Loucy (cell line): ENCODE measurements at regions not wholly inside any gene's neighbourhood (a gene's known extent, or its start where the extent isn't known, plus 50 kb on each side); places are given as distances from the start of the nearest gene placed in this dataset.
"Not testable (repeated sequence)": the region's sequence is repeated elsewhere in the genome, so short reads cannot be mapped to it uniquely, and the experiment has no call there.

ENCODE experiments used
- H2AFZ ChIP-seq: fragments of 200-600 bp; sonication (generic); 2 replicates; pipeline ENCODE4 v1.6.0; 2016; ENCODE audit warnings: antibody characterized with exemption, mild to moderate bottlenecking, low read length, moderate library complexity
- H3F3A ChIP-seq: fragments of 200-600 bp; 2 replicates; pipeline ENCODE4 v1.6.0; 2016; ENCODE audit warnings: antibody characterized with exemption, low read depth, mild to moderate bottlenecking
- H3K27me3 ChIP-seq: fragments of 200-600 bp; sonication (generic); 2 replicates; pipeline ENCODE4 v1.6.1; 2014; ENCODE audit warnings: low read length, mild to moderate bottlenecking; ENCODE audit not compliant: insufficient read depth, poor library complexity, severe bottlenecking
- H3K36me3 ChIP-seq: fragments of 200-600 bp; sonication (generic); 2 replicates; pipeline ENCODE4 v1.6.1; 2016; ENCODE audit warnings: low read length; ENCODE audit not compliant: insufficient read depth
- H3K4me1 ChIP-seq: fragments of 200-600 bp; sonication (generic); 2 replicates; pipeline ENCODE4 v1.5.1; 2014; ENCODE audit warnings: low read length, mild to moderate bottlenecking; ENCODE audit not compliant: insufficient read depth, poor library complexity, severe bottlenecking
- H3K4me2 ChIP-seq: fragments of 200-600 bp; sonication (generic); 2 replicates; pipeline ENCODE4 v1.6.0; 2014; ENCODE audit warnings: antibody characterized with exemption, low read length, low read depth, mild to moderate bottlenecking; ENCODE audit not compliant: poor library complexity, severe bottlenecking
- H3K4me3 ChIP-seq: fragments of 200-600 bp; sonication (generic); 2 replicates; pipeline ENCODE4 v1.5.1; 2014; ENCODE audit warnings: low read length, mild to moderate bottlenecking, mixed read lengths; ENCODE audit not compliant: poor library complexity, severe bottlenecking
- H3K79me2 ChIP-seq: fragments of 200-600 bp; sonication (generic); 2 replicates; pipeline ENCODE4 v1.6.1; 2014; ENCODE audit warnings: low read length; ENCODE audit not compliant: insufficient read depth
- H3K9ac ChIP-seq: fragments of 200-600 bp; sonication (generic); 2 replicates; pipeline ENCODE4 v1.6.0; 2014; ENCODE audit warnings: mild to moderate bottlenecking, low read depth, low read length, moderate library complexity; ENCODE audit not compliant: poor library complexity, severe bottlenecking
- H3K9me2 ChIP-seq: fragments of 200-600 bp; sonication (generic); replicated peaks from 2 replicates; pipeline ENCODE4 v1.6.1; 2016; ENCODE audit warnings: low read depth, low read length, mixed read lengths
- H3K9me3 ChIP-seq: fragments of 200-600 bp; sonication (generic); 2 replicates; pipeline ENCODE4 v1.6.1; 2014; ENCODE audit warnings: mild to moderate bottlenecking, antibody characterized with exemption, low read length, low read depth; ENCODE audit not compliant: insufficient read depth
- H4K20me1 ChIP-seq: fragments of 200-600 bp; sonication (generic); 2 replicates; pipeline ENCODE4 v1.6.0; 2014; ENCODE audit warnings: antibody characterized with exemption, low read length, mild to moderate bottlenecking; ENCODE audit not compliant: insufficient read depth, poor library complexity, severe bottlenecking
- EZH2phosphoT487 ChIP-seq: fragments of 200-600 bp; IDR thresholded peaks from 2 replicates; pipeline ENCODE4 v1.6.1; 2018; ENCODE audit warnings: antibody characterized with exemption, mild to moderate bottlenecking, moderate library complexity, borderline replicate concordance
- TF ChIP-seq, protein P1 (sequence below): fragments of 200-600 bp; sonication (generic); conservative IDR thresholded peaks from 2 replicates; pipeline ENCODE4 v1.5.1; 2014; ENCODE audit warnings: mild to moderate bottlenecking, antibody characterized with exemption, low read length

DNA sequence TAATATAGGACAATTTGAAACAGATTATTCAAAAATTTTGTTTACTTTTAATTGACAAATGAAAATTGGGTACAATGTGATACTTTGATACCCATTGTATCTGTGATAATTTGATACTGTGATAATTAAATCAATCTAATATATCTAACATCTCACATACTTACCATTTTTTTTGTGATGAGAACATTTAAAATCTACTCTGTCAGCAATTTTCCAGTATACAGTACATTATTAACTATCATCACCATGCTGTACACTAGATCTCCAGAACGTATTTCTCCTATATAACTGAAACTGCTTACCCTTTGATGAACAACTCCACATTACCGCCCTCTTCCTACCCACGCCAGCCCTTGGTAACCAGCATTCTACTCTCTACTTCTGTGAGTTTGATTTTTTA lies 139.7 kb upstream of the TFPI start:
- Histone ChIP-seq H3K4me2 (no peak overlapping the region), H3K79me2 (no peaks in the 10 kb centered on the region), H3K36me3 (no peaks in the 10 kb centered on the region), H3K9me3 (no peaks in the 10 kb centered on the region), H4K20me1 (no peaks in the 10 kb centered on the region), H3K9ac (no peak overlapping the region), H3K9me2 (no peaks in the 10 kb centered on the region), H3K4me1 (no peaks in the 10 kb centered on the region), H3K27me3 (no peaks in the 10 kb centered on the region), H2AFZ (no peak overlapping the region), H3F3A (no peaks in the 10 kb centered on the region), H3K4me3 (no peak overlapping the region)
- TF ChIP-seq EZH2phosphoT487, result no peak
- TF ChIP-seq, protein P1, sequence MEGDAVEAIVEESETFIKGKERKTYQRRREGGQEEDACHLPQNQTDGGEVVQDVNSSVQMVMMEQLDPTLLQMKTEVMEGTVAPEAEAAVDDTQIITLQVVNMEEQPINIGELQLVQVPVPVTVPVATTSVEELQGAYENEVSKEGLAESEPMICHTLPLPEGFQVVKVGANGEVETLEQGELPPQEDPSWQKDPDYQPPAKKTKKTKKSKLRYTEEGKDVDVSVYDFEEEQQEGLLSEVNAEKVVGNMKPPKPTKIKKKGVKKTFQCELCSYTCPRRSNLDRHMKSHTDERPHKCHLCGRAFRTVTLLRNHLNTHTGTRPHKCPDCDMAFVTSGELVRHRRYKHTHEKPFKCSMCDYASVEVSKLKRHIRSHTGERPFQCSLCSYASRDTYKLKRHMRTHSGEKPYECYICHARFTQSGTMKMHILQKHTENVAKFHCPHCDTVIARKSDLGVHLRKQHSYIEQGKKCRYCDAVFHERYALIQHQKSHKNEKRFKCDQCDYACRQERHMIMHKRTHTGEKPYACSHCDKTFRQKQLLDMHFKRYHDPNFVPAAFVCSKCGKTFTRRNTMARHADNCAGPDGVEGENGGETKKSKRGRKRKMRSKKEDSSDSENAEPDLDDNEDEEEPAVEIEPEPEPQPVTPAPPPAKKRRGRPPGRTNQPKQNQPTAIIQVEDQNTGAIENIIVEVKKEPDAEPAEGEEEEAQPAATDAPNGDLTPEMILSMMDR, result no peak

DNA sequence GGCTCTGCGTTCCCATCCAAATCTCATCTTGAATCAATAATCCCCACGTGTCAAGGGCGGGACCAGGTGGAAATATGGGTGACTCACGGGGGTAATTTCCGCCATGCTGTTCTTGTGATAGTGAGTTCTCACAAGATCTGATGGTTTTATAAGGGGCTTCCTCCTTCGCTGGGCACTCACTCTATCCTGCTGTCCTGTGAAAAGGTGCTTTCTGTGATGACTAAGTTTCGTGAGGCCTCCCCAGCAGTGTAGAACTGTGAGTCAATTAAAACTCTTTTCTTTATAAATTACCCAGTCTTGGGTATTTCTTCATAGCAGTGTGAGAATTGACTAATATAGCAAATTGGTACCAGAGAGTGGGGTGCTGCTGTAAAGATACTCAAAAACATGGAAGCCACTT lies 142.4 kb upstream of the TFPI start:
- not testable (repeated sequence) for H3K4me1 ChIP-seq, H3F3A ChIP-seq, H3K4me2 ChIP-seq, H3K9me2 ChIP-seq, H3K9ac ChIP-seq, H3K9me3 ChIP-seq, H3K27me3 ChIP-seq, H3K79me2 ChIP-seq, H3K4me3 ChIP-seq, H4K20me1 ChIP-seq, H3K36me3 ChIP-seq, H2AFZ ChIP-seq

DNA sequence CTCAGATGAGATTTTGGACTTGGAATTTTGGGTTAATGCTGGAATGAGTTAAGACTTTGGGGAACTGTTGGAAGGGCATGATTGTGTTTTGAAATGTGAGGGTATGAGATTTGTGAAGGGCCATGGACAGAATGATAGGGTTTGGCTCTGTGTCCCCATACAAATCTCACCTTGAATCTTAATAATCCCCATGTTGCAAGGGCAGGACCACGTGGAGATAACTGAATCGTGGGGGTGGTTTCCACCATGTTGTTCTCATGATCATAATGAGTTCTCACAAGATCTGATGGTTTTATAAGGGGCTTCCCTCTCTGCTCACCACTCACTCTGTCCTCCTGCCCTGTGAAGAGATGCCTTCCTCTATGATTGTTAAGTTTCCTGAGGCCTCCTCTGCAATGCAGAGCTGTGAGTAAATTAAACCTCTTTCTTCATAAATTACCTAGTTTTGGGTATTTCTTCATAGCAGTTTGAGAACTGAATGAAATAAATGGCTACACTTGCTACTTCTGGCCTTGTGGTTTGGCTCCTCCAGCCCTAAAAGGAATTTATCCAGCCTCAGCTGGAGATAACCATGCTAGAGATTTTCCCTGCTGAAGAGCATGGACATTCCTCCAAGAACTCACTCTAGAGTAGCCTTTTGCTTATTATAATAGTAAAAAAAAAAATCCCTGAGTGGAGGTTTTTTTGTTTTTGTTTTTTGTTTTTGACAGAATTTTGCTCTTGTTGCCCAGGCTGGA lies 144.3 kb upstream of the TFPI start:
- no peaks in the 10 kb centered on the region for H3K9me2 ChIP-seq
- no peaks in the 10 kb centered on the region for H3K27me3 ChIP-seq
- H4K20me1 ChIP-seq, result no peaks in the 10 kb centered on the region
- no peak overlapping the region for H3K9ac ChIP-seq
- no peaks in the 10 kb centered on the region for H3K79me2 ChIP-seq
- H3K9me3 ChIP-seq, result no peaks in the 10 kb centered on the region
- no peak overlapping the region for H2AFZ ChIP-seq
- no peak for TF ChIP-seq EZH2phosphoT487
- TF ChIP-seq, protein P1, result no peak
- H3K4me2 ChIP-seq, result no peak overlapping the region
- H3K4me1 ChIP-seq, result no peaks in the 10 kb centered on the region
- no peak overlapping the region for H3K4me3 ChIP-seq
- H3K36me3 ChIP-seq, result no peaks in the 10 kb centered on the region
- no peaks in the 10 kb centered on the region for H3F3A ChIP-seq

DNA sequence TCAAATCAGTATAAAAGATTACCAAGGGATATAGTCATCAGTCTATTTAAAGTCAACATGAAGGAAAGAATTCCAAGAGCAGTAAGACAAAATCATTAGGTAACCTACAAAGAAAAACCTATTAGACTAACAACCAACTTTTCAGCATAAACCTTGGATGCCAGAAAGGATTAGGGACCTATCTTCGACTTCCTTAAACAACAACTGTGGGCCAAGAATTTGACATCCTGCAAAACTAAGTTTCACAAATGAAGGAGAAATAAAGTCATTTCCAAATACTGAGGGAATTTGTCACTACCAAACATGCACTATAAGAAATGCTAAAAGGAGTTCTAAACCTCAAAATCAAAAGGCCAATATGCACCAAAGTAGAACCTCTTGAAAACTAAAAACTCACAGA lies 147.9 kb upstream of the TFPI start:
- H3F3A ChIP-seq, result no peaks in the 10 kb centered on the region
- no peaks in the 10 kb centered on the region for H3K36me3 ChIP-seq
- TF ChIP-seq, protein P1, result no peak
- no peak for TF ChIP-seq EZH2phosphoT487
- no peak overlapping the region for H3K4me3 ChIP-seq
- H3K4me2 ChIP-seq, result no peak overlapping the region
- no peaks in the 10 kb centered on the region for H3K9me2 ChIP-seq
- H2AFZ ChIP-seq, result no peak overlapping the region
- no peaks in the 10 kb centered on the region for H3K27me3 ChIP-seq
- no peaks in the 10 kb centered on the region for H4K20me1 ChIP-seq
- H3K9me3 ChIP-seq, result no peaks in the 10 kb centered on the region
- H3K4me1 ChIP-seq, result no peaks in the 10 kb centered on the region
- H3K9ac ChIP-seq, result no peak overlapping the region
- H3K79me2 ChIP-seq, result no peaks in the 10 kb centered on the region
